K562 (cell line): ENCODE measurements at regions not wholly inside any gene's neighbourhood (a gene's known extent, or its start where the extent isn't known, plus 50 kb on each side); places are given as distances from the start of the nearest gene placed in this dataset.

ENCODE experiments used
- FOXJ2 ChIP-seq: fragments of 200-800 bp; sonication (Bioruptor generic); IDR thresholded peaks from 2 replicates; pipeline ENCODE4 v1.6.1; 2016; ENCODE audit warnings: missing genetic modification characterization, missing compliant biosample characterization
- HLTF ChIP-seq: fragments of 450-650 bp; IDR thresholded peaks from 2 replicates; pipeline ENCODE4 v1.6.1; 2016
- MEF2D ChIP-seq: conservative IDR thresholded peaks from 2 replicates; pipeline ENCODE4 v1.6.1; 2016; ENCODE audit warnings: low read depth, missing genetic modification characterization, missing compliant biosample characterization
- NCOR1 ChIP-seq: fragments of 450-650 bp; IDR thresholded peaks from 2 replicates; pipeline ENCODE4 v1.6.1; 2016; ENCODE audit warnings: mild to moderate bottlenecking, moderate library complexity
- POLR2B ChIP-seq: fragments of 450-650 bp; IDR thresholded peaks from 2 replicates; pipeline ENCODE4 v1.6.1; 2018; ENCODE audit warnings: low read depth; ENCODE audit not compliant: partially characterized antibody
- TF ChIP-seq, protein P1 (sequence below): fragments of 200-400 bp; formaldehyde crosslinking; IDR thresholded peaks from 2 replicates; pipeline ENCODE4 v1.6.1; 2017; ENCODE audit warnings: mild to moderate bottlenecking, low read depth, low read length, moderate library complexity
- TF ChIP-seq, protein P2 (sequence below), 2 experiments: IDR thresholded peaks; 2 replicates each; pipeline ENCODE4 v1.6.1; 2012; ENCODE audit warnings: improper control_type of control experiment in 2 of 2, low read depth in 2 of 2, low read length in 2 of 2, borderline replicate concordance in 1 of 2
- TF ChIP-seq, protein P3 (sequence below): IDR thresholded peaks from 2 replicates; pipeline ENCODE4 v1.6.1; 2012; ENCODE audit warnings: low read depth, low read length, improper control_type of control experiment, borderline replicate concordance

GRCh38 chr21:38080888-38081287 lies 164.6 kb upstream of the KCNJ6 start (continued):
- TF ChIP-seq, protein P1, sequence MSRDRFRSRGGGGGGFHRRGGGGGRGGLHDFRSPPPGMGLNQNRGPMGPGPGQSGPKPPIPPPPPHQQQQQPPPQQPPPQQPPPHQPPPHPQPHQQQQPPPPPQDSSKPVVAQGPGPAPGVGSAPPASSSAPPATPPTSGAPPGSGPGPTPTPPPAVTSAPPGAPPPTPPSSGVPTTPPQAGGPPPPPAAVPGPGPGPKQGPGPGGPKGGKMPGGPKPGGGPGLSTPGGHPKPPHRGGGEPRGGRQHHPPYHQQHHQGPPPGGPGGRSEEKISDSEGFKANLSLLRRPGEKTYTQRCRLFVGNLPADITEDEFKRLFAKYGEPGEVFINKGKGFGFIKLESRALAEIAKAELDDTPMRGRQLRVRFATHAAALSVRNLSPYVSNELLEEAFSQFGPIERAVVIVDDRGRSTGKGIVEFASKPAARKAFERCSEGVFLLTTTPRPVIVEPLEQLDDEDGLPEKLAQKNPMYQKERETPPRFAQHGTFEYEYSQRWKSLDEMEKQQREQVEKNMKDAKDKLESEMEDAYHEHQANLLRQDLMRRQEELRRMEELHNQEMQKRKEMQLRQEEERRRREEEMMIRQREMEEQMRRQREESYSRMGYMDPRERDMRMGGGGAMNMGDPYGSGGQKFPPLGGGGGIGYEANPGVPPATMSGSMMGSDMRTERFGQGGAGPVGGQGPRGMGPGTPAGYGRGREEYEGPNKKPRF, result no peak
- TF ChIP-seq, protein P2, sequence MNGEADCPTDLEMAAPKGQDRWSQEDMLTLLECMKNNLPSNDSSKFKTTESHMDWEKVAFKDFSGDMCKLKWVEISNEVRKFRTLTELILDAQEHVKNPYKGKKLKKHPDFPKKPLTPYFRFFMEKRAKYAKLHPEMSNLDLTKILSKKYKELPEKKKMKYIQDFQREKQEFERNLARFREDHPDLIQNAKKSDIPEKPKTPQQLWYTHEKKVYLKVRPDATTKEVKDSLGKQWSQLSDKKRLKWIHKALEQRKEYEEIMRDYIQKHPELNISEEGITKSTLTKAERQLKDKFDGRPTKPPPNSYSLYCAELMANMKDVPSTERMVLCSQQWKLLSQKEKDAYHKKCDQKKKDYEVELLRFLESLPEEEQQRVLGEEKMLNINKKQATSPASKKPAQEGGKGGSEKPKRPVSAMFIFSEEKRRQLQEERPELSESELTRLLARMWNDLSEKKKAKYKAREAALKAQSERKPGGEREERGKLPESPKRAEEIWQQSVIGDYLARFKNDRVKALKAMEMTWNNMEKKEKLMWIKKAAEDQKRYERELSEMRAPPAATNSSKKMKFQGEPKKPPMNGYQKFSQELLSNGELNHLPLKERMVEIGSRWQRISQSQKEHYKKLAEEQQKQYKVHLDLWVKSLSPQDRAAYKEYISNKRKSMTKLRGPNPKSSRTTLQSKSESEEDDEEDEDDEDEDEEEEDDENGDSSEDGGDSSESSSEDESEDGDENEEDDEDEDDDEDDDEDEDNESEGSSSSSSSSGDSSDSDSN (IDR thresholded peaks at IDR 0.05; ENCODE audit: borderline replicate concordance in 1 of 2, low read depth in 2 of 2, low read length in 2 of 2), result no peak
- TF ChIP-seq HLTF (no peak), NCOR1 (no peak), POLR2B (no peak), MEF2D (tag) (no peak), FOXJ2 (tag) (no peak)
- TF ChIP-seq, protein P3, sequence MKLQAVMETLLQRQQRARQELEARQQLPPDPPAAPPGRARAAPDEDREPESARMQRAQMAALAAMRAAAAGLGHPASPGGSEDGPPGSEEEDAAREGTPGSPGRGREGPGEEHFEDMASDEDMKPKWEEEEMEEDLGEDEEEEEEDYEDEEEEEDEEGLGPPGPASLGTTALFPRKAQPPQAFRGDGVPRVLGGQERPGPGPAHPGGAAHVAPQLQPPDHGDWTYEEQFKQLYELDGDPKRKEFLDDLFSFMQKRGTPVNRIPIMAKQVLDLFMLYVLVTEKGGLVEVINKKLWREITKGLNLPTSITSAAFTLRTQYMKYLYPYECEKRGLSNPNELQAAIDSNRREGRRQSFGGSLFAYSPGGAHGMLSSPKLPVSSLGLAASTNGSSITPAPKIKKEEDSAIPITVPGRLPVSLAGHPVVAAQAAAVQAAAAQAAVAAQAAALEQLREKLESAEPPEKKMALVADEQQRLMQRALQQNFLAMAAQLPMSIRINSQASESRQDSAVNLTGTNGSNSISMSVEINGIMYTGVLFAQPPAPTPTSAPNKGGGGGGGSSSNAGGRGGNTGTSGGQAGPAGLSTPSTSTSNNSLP, result no peak
